Neural cell (in vitro differentiated cells): ENCODE measurements at regions not wholly inside any gene's neighbourhood (a gene's known extent, or its start where the extent isn't known, plus 50 kb on each side); places are given as distances from the start of the nearest gene placed in this dataset.

Source experiments
- H2AFZ ChIP-seq: fragments of 200-600, 300-800 bp; sonication (generic), shearing (Covaris generic); 2 replicates; pipeline ENCODE4 v1.6.0; 2014; ENCODE audit warnings: low read depth, mild to moderate bottlenecking, antibody characterized with exemption, low read length, moderate library complexity
- H3F3A ChIP-seq: fragments of 200-600 bp; shearing (Covaris generic); 2 replicates; pipeline ENCODE4 v1.6.1; 2016; ENCODE audit warnings: mild to moderate bottlenecking, moderate library complexity, mixed read lengths, antibody characterized with exemption, low read length; ENCODE audit not compliant: insufficient read depth, poor library complexity, severe bottlenecking
- H3K27ac ChIP-seq: fragments of 200-600, 300-800 bp; sonication (generic), shearing (Covaris generic); 2 replicates; pipeline ENCODE4 v1.5.1; 2014; ENCODE audit warnings: mild to moderate bottlenecking, low read length, moderate library complexity
- H3K27me3 ChIP-seq: fragments of 300-800, 200-600 bp; sonication (generic), shearing (Covaris generic); 2 replicates; pipeline ENCODE4 v1.6.0; 2014; ENCODE audit warnings: mild to moderate bottlenecking, low read depth, low read length, moderate library complexity; ENCODE audit not compliant: insufficient read depth
- H3K36me3 ChIP-seq: fragments of 300-800, 200-600 bp; sonication (generic), shearing (Covaris generic); 2 replicates; pipeline ENCODE4 v1.5.1; 2014; ENCODE audit warnings: mild to moderate bottlenecking, antibody characterized with exemption, low read length, moderate library complexity; ENCODE audit not compliant: insufficient read depth
- H3K4me2 ChIP-seq: fragments of 300-800, 200-600 bp; sonication (generic), shearing (Covaris generic); 2 replicates; pipeline ENCODE4 v1.6.0; 2014; ENCODE audit warnings: mild to moderate bottlenecking, low read length
- H3K4me3 ChIP-seq: fragments of 300-800, 200-600 bp; sonication (generic), shearing (Covaris generic); 2 replicates; pipeline ENCODE4 v1.5.1; 2014; ENCODE audit warnings: mild to moderate bottlenecking, low read length, moderate library complexity
- H3K79me2 ChIP-seq: fragments of 200-600 bp; shearing (Covaris generic); replicated peaks from 2 replicates; pipeline ENCODE4 v1.6.0; 2014; ENCODE audit warnings: mild to moderate bottlenecking, low read length, moderate library complexity; ENCODE audit not compliant: insufficient read depth
- H3K9ac ChIP-seq: fragments of 300-800, 200-600 bp; sonication (generic), shearing (Covaris generic); 2 replicates; pipeline ENCODE4 v1.6.1; 2016; ENCODE audit warnings: mild to moderate bottlenecking, low read length, mixed read lengths
- H3K9me2 ChIP-seq: fragments of 200-600 bp; shearing (Covaris generic); 2 replicates; pipeline ENCODE4 v1.6.1; 2016; ENCODE audit warnings: mild to moderate bottlenecking, low read length, mixed read lengths; ENCODE audit not compliant: insufficient read depth
- H3K9me3 ChIP-seq: fragments of 200-600, 300-800 bp; sonication (generic), shearing (Covaris generic); 2 replicates; pipeline ENCODE4 v1.6.1; 2016; ENCODE audit warnings: mild to moderate bottlenecking, mixed run types, low read length, moderate library complexity, mixed read lengths
- H4K20me1 ChIP-seq: fragments of 200-600 bp; shearing (Covaris generic); 2 replicates; pipeline ENCODE4 v1.6.1; 2016; ENCODE audit warnings: mild to moderate bottlenecking, mixed run types; ENCODE audit not compliant: insufficient read depth
- CTCF ChIP-seq: fragments of 450-650 bp; IDR thresholded peaks from 2 replicates; pipeline ENCODE4 v1.5.1; 2014; ENCODE audit warnings: antibody characterized with exemption, mild to moderate bottlenecking, moderate library complexity; ENCODE audit not compliant: poor library complexity, severe bottlenecking
- EP300 ChIP-seq: fragments of 450-650 bp; conservative IDR thresholded peaks from 2 replicates; pipeline ENCODE4 v1.6.1; 2014; ENCODE audit warnings: antibody characterized with exemption, mild to moderate bottlenecking, moderate library complexity; ENCODE audit not compliant: poor library complexity, severe bottlenecking
- EZH2 ChIP-seq: fragments of 200-600, 300-800 bp; shearing (Covaris generic), sonication (generic); IDR thresholded peaks from 2 replicates; pipeline ENCODE4 v1.6.1; 2014; ENCODE audit warnings: antibody characterized with exemption, low read length, borderline replicate concordance, mild to moderate bottlenecking; ENCODE audit not compliant: insufficient read depth, poor library complexity, severe bottlenecking
- MXI1 ChIP-seq: fragments of 450-650 bp; conservative IDR thresholded peaks from 2 replicates; pipeline ENCODE4 v1.6.1; 2014; ENCODE audit warnings: antibody characterized with exemption, mild to moderate bottlenecking; ENCODE audit not compliant: poor library complexity, severe bottlenecking
- POLR2AphosphoS5 ChIP-seq: IDR thresholded peaks from 2 replicates; pipeline ENCODE4 v1.6.1; 2012
- RAD21 ChIP-seq: fragments of 450-650 bp; conservative IDR thresholded peaks from 2 replicates; pipeline ENCODE4 v1.6.1; 2014; ENCODE audit warnings: antibody characterized with exemption, mild to moderate bottlenecking, moderate library complexity
- SMC3 ChIP-seq: fragments of 450-650 bp; conservative IDR thresholded peaks from 2 replicates; pipeline ENCODE4 v1.6.1; 2014; ENCODE audit warnings: antibody characterized with exemption, mild to moderate bottlenecking, moderate library complexity; ENCODE audit not compliant: poor library complexity
- TAF1 ChIP-seq: IDR thresholded peaks from 2 replicates; pipeline ENCODE4 v1.6.1; 2012; ENCODE audit warnings: low read depth
- TF ChIP-seq, protein P1 (sequence below): IDR thresholded peaks from 2 replicates; pipeline ENCODE4 v1.6.1; 2012; ENCODE audit warnings: borderline replicate concordance

DNA sequence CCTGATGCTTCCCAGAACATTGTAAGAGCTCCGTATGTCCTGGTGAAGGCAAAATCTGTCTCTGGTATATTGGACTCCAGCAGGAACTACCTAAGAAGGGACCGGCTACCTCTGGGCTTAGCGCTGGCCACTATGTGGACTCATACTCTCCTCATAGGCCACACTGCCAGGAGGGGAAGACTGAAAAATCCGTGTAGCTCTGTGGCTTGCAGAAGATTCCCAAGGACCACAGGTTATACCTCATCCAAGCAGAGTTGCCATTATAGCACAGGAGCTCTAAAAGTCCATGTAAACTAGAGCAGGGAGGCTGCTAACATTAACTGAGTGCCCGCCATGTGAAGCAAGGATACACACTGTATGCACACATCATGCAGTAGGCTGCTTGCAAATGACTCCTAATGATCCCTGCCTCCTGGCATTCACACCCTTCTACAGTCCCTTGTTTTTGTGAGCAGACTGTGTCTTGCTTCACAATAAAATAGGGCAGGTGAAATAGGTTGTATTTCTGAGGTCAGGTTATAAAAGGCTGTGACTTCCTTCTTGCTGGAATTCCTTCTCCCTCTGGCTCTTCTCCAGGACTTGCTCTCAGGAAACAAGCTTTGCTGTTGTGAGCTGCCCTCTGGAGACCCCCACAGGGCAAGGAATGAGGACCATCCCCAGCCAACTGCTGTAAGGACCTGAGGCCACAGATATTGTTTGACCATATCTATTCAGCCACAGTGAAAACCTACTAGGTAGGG is 192.6 kb upstream of the UBL3 start:
- Histone ChIP-seq H3K9ac (no peak overlapping the region), H3K36me3 (no peaks in the 10 kb centered on the region), H3K9me3 (no peaks in the 10 kb centered on the region), H3K9me2 (no peaks in the 10 kb centered on the region), H4K20me1 (no peaks in the 10 kb centered on the region), H2AFZ (no peak overlapping the region), H3K4me3 (no peak overlapping the region), H3K4me2 (no peak overlapping the region), H3K27me3 (no peaks in the 10 kb centered on the region), H3F3A (no peaks in the 10 kb centered on the region), H3K79me2 (no peaks in the 10 kb centered on the region), H3K27ac (no peak overlapping the region)
- TF ChIP-seq, protein P1, sequence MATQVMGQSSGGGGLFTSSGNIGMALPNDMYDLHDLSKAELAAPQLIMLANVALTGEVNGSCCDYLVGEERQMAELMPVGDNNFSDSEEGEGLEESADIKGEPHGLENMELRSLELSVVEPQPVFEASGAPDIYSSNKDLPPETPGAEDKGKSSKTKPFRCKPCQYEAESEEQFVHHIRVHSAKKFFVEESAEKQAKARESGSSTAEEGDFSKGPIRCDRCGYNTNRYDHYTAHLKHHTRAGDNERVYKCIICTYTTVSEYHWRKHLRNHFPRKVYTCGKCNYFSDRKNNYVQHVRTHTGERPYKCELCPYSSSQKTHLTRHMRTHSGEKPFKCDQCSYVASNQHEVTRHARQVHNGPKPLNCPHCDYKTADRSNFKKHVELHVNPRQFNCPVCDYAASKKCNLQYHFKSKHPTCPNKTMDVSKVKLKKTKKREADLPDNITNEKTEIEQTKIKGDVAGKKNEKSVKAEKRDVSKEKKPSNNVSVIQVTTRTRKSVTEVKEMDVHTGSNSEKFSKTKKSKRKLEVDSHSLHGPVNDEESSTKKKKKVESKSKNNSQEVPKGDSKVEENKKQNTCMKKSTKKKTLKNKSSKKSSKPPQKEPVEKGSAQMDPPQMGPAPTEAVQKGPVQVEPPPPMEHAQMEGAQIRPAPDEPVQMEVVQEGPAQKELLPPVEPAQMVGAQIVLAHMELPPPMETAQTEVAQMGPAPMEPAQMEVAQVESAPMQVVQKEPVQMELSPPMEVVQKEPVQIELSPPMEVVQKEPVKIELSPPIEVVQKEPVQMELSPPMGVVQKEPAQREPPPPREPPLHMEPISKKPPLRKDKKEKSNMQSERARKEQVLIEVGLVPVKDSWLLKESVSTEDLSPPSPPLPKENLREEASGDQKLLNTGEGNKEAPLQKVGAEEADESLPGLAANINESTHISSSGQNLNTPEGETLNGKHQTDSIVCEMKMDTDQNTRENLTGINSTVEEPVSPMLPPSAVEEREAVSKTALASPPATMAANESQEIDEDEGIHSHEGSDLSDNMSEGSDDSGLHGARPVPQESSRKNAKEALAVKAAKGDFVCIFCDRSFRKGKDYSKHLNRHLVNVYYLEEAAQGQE, result no peak

DNA sequence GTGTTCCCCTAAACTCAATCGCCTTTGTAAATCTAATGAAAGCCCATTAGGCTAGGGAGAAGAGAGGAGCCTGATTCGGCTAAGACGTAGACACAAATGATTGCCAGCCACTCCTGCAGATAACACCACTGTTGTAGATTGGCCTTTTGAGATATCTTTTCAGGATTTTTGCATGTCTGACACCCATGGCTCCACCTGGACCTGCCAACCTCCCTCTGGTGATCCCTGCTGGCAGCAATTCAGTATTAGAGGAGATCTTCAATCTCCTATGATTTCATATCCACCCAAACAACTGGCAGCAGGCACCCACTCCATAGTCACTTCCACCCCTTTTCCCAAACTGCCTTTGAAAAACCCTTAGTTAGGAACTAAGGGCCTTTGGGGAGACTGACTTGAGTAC is 191.9 kb upstream of the UBL3 start:
- no peaks in the 10 kb centered on the region for H3K9me3 ChIP-seq
- H3K27ac ChIP-seq, result no peak overlapping the region
- H3K79me2 ChIP-seq, result no peaks in the 10 kb centered on the region
- H3K9me2 ChIP-seq, result no peaks in the 10 kb centered on the region
- TF ChIP-seq TAF1, result no peak
- TF ChIP-seq EP300, result no peak
- TF ChIP-seq MXI1, result no peak
- TF ChIP-seq POLR2AphosphoS5, result no peak
- TF ChIP-seq EZH2, result no peak
- TF ChIP-seq, protein P1, result no peak
- no peak for TF ChIP-seq SMC3
- no peak for TF ChIP-seq CTCF
- no peak for TF ChIP-seq RAD21
- H3F3A ChIP-seq, result no peaks in the 10 kb centered on the region
- no peaks in the 10 kb centered on the region for H3K36me3 ChIP-seq
- H3K4me3 ChIP-seq, result no peak overlapping the region
- no peak overlapping the region for H2AFZ ChIP-seq
- no peaks in the 10 kb centered on the region for H4K20me1 ChIP-seq
- H3K9ac ChIP-seq, result no peak overlapping the region
- H3K4me2 ChIP-seq, result no peak overlapping the region
- H3K27me3 ChIP-seq, result no peaks in the 10 kb centered on the region
